Fibroblast of lung (primary cell): ENCODE measurements at regions not wholly inside any gene's neighbourhood (a gene's known extent, or its start where the extent isn't known, plus 50 kb on each side); places are given as distances from the start of the nearest gene placed in this dataset.

Experiments used
- DNase-seq, 2 donors: peaks; one replicate each; pipeline versions ENCODE4 v3.0.0 to v3.0.0-alpha.2; 2010; ENCODE audit warnings: low read depth in 2 of 2
- H2AFZ ChIP-seq: 2 replicates; pipeline ENCODE4 v1.5.1; 2012; ENCODE audit warnings: low read length, control low read depth, inconsistent platforms
- H3K27ac ChIP-seq: 2 replicates; pipeline ENCODE4 v1.5.1; 2011; ENCODE audit warnings: low read length, control low read depth; ENCODE audit not compliant: insufficient read depth
- H3K27me3 ChIP-seq: 2 replicates; pipeline ENCODE4 v1.5.1; 2011; ENCODE audit warnings: mild to moderate bottlenecking, low read length; ENCODE audit not compliant: control insufficient read depth, insufficient read depth
- H3K36me3 ChIP-seq: 2 replicates; pipeline ENCODE4 v1.5.1; 2011; ENCODE audit warnings: low read length; ENCODE audit not compliant: control insufficient read depth, insufficient read depth
- H3K4me1 ChIP-seq: 2 replicates; pipeline ENCODE4 v1.5.1; 2011; ENCODE audit warnings: low read length; ENCODE audit not compliant: control insufficient read depth, insufficient read depth; ENCODE audit errors: extremely low read depth
- H3K4me2 ChIP-seq: 2 replicates; pipeline ENCODE4 v1.5.1; 2011; ENCODE audit warnings: low read length, control low read depth; ENCODE audit not compliant: insufficient read depth; ENCODE audit errors: extremely low read depth
- H3K4me3 ChIP-seq, 4 experiments: fragments of 200-600 bp in 1 of 4; sonication (generic) in 1 of 4; replicated peaks in 1 of 4; 2 replicates each; pipeline ENCODE4 v1.5.1; 2011 to 2016; ENCODE audit warnings: low read length in 4 of 4, low read depth in 3 of 4, mild to moderate bottlenecking in 3 of 4, control low read depth in 2 of 4, inconsistent platforms in 1 of 4, mixed read lengths in 1 of 4; ENCODE audit not compliant: insufficient read depth in 1 of 4; ENCODE audit errors: control extremely low read depth in 1 of 4
- H3K79me2 ChIP-seq: 2 replicates; pipeline ENCODE4 v1.5.1; 2012; ENCODE audit warnings: mild to moderate bottlenecking, low read length, inconsistent platforms; ENCODE audit not compliant: control insufficient read depth, insufficient read depth
- H3K9ac ChIP-seq: 2 replicates; pipeline ENCODE4 v1.5.1; 2011; ENCODE audit warnings: mild to moderate bottlenecking, low read length, control low read depth; ENCODE audit not compliant: insufficient read depth
- H3K9me3 ChIP-seq: 2 replicates; pipeline ENCODE4 v1.5.1; 2012; ENCODE audit warnings: low read depth, low read length; ENCODE audit not compliant: control insufficient read depth, insufficient read depth
- H4K20me1 ChIP-seq: 2 replicates; pipeline ENCODE4 v1.5.1; 2011; ENCODE audit warnings: low read length; ENCODE audit not compliant: control insufficient read depth, insufficient read depth; ENCODE audit errors: extremely low read depth
- CTCF ChIP-seq, 2 donors: IDR thresholded peaks in 1 of 2; conservative IDR thresholded peaks in 1 of 2; 1 replicate in 1 of 2; 2 replicates in 1 of 2; pipeline ENCODE4 v1.5.1; 2011 to 2012; ENCODE audit warnings: low read length in 2 of 2, control low read depth in 1 of 2, inconsistent platforms in 1 of 2, low read depth in 1 of 2, mild to moderate bottlenecking in 1 of 2
- EZH2 ChIP-seq: IDR thresholded peaks from 2 replicates; pipeline ENCODE4 v1.5.1; 2012; ENCODE audit warnings: low read length, control low read depth, mild to moderate bottlenecking; ENCODE audit errors: missing control alignments

GRCh38 chr3:31288641-31289100 lies 244.1 kb upstream of the STT3B start:
- Histone ChIP-seq H3K79me2 (no peaks in the 10 kb centered on the region), H3K4me3 (no peak overlapping the region), H3K27me3 (no peaks in the 10 kb centered on the region), H2AFZ (peak overlapping the region; percentile 8), H4K20me1 (no peaks in the 10 kb centered on the region), H3K4me1 (no peaks in the 10 kb centered on the region), H3K4me2 (no peak overlapping the region), H3K36me3 (no peaks in the 10 kb centered on the region), H3K9me3 (no peaks in the 10 kb centered on the region), H3K27ac (no peak overlapping the region), H3K9ac (no peak overlapping the region)
- TF ChIP-seq EZH2, result no peak
- DNase-seq, result peak; percentile 55 to 86

- Histone ChIP-seq H3K4me3 (no peak overlapping the region), H2AFZ (no peak overlapping the region), H3K4me1 (no peaks in the 10 kb centered on the region), H3K27me3 (no peaks in the 10 kb centered on the region), H3K4me2 (no peak overlapping the region), H3K36me3 (no peaks in the 10 kb centered on the region), H3K27ac (no peak overlapping the region), H3K9ac (no peak overlapping the region), H4K20me1 (no peaks in the 10 kb centered on the region), H3K9me3 (no peaks in the 10 kb centered on the region), H3K79me2 (no peaks in the 10 kb centered on the region)
- TF ChIP-seq EZH2, result no peak
- no peak for TF ChIP-seq CTCF (conservative IDR thresholded peaks at IDR 0.05 in 1 of 2, IDR thresholded peaks at IDR 0.05 in 1 of 2; ENCODE audit: low read depth in 1 of 2, low read length in 2 of 2)
- no peak for DNase-seq
Observed at GRCh38 chr3:31289584-31289983, 243.1 kb upstream of the STT3B start.

GRCh38 chr3:31290046-31290445 lies 242.7 kb upstream of the STT3B start:
- Histone ChIP-seq H2AFZ (no peak overlapping the region), H3K9ac (no peak overlapping the region), H3K4me1 (no peaks in the 10 kb centered on the region), H3K4me2 (no peak overlapping the region), H3K79me2 (no peaks in the 10 kb centered on the region), H3K27me3 (no peaks in the 10 kb centered on the region), H3K4me3 (no peak overlapping the region), H3K27ac (no peak overlapping the region), H3K9me3 (no peaks in the 10 kb centered on the region), H4K20me1 (no peaks in the 10 kb centered on the region), H3K36me3 (no peaks in the 10 kb centered on the region)
- no peak for TF ChIP-seq EZH2
- DNase-seq, result no peak

DNA sequence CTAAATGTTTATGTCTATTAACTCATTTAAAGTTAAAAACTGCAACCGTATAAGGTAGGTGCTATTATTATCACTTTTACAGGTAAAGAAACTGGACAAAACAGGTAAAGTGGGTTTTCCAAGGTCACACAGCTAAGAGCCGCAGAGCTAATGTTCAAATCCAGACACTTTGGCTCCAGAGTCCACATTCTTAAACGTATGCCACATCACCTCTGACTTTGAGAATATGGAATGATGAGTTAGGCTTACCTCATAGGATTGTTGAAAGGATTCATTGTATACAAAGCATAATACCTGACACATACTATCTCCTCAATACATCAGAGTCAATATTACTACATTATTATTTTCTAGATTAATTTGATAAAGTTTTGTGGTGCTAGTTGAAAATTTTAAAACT lies 240.9 kb upstream of the STT3B start:
- Histone ChIP-seq H3K27me3 (no peaks in the 10 kb centered on the region), H3K4me2 (no peak overlapping the region), H3K27ac (no peak overlapping the region), H3K4me1 (no peaks in the 10 kb centered on the region), H3K4me3 (no peak overlapping the region), H3K9me3 (no peaks in the 10 kb centered on the region), H3K79me2 (no peaks in the 10 kb centered on the region), H2AFZ (no peak overlapping the region), H3K9ac (no peak overlapping the region), H4K20me1 (no peaks in the 10 kb centered on the region), H3K36me3 (no peaks in the 10 kb centered on the region)
- TF ChIP-seq EZH2 (no peak), CTCF (conservative IDR thresholded peaks at IDR 0.05 in 1 of 2, IDR thresholded peaks at IDR 0.05 in 1 of 2; ENCODE audit: low read depth in 1 of 2, low read length in 2 of 2) (no peak)
- no peak for DNase-seq
